ENCODE measurements at regions not wholly inside any gene's neighbourhood (a gene's known extent, or its start where the extent isn't known, plus 50 kb on each side); places are given as distances from the start of the nearest gene placed in this dataset.
"Not testable (repeated sequence)": the region's sequence is repeated elsewhere in the genome, so short reads cannot be mapped to it uniquely, and the experiment has no call there.

DNA sequence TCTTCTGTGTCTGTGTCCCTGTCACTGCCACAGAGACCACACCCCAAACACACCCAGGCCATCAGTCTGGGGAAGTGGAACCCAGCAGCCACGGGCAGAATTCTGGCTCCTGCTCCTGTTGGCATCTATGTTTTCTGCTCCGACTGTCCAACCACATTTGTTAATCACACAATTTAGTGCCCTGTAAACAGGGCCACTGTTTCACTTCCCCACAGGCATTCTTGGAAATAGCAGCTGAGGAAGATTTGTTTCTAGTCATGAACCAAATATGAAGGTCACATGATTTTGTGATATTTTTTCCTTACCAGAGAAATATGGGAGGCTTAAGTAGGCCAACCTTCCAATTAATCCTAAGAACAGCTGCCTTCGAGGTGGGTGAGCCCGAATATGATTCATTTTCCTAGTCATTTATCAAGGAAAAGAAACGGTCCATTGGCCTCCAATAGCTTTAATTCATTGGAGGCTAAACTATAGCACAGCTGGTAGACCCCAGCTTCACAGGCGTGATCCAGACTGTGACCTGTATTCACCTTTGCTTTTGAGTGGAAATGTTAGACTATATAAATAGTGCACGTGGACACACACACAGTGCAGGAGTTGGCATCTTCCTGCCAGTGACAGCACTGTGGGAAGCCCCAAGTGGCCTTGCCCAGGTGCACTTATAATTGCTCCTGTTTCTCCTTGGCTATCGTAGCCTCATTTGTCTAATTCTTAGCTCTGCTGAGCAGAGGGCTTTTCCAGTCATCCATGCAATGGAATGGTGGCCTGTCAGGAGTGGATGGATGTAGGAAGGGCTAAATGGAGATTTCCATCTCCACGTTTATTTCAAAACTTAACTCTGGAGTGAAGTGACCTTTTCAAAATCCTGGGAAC, 267.9 kb downstream of the LPIN1 start:
- Histone ChIP-seq H3K4me3 (ENCODE audit: low read length) (no peak overlapping the region), H3K36me3 (ENCODE audit: insufficient read depth, low read depth, low read length) (no peaks in the 10 kb centered on the region), H3K27ac (ENCODE audit: low read length) (no peak overlapping the region), H3K9ac (ENCODE audit: low read depth, low read length) (no peak overlapping the region), H3K4me1 (ENCODE audit: insufficient read depth, low read length) (no peaks in the 10 kb centered on the region), H3K9me3 (ENCODE audit: insufficient read depth, low read depth, low read length) (no peaks in the 10 kb centered on the region), H3K27me3 (ENCODE audit: insufficient read depth, low read length) (no peaks in the 10 kb centered on the region)

DNA sequence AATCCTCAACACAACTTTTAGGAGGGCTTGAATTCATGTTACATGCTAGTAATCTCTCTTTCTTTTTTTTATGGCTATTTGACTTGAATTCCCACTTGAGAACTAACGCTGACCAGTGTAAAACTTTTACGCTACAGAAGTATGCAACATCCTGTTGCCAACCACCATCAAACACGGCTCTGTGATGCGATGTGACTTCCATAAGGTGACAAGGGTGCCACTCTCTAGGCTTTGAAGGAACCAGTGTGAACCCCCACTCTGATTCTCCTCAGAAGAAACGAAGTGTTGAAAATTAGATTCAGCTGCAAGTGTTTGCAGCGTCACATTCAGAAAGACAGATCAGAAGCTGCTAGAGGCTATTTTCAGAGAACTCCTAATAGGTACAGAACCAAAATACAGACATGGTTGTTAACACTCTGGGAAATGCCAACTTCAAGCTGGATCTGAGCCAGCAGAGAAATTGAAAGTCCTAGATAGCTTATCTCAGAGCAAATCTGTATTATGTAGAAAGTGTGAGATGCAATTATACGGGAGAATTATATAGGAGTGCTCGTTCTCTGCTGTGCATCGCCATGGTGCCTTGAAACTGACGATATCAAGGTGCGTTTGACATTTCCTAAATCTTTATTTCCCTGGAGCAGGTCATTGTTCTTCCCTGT, 271.2 kb downstream of the LPIN1 start:
- peaks cover 27% of the 10 kb centered on the region for H3K9me3 ChIP-seq (ENCODE audit: insufficient read depth, low read depth, low read length)

DNA sequence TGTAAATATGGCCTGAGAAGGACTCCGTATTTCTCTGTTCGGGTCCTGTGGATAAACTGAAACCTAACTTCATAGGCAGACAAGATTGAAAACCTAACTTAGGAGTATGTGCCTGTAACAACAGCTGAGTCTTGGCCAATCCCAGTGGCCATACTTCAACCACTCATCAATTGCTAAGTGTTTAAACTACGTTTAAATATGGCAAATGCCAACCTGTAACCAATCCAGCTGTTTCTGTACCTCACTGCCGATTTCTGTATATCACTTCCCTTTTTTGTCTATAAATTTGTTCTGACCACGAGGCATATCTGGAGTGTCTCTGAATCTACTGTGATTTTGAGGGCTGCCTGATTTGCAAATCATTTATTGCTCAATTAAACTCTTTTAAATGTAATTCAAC, 272.3 kb downstream of the LPIN1 start:
- H3K4me1 ChIP-seq (ENCODE audit: insufficient read depth, low read length); H3K9ac ChIP-seq (ENCODE audit: low read depth, low read length); H3K36me3 ChIP-seq (ENCODE audit: insufficient read depth, low read depth, low read length); H3K27ac ChIP-seq (ENCODE audit: low read length); H3K27me3 ChIP-seq (ENCODE audit: insufficient read depth, low read length); H3K4me3 ChIP-seq (ENCODE audit: low read length): not testable (repeated sequence)
- H3K9me3 ChIP-seq (ENCODE audit: insufficient read depth, low read depth, low read length) = peaks cover 28% of the 10 kb centered on the region

More for the DNA sequence above, 271.2 kb downstream of the LPIN1 start:
- H3K9ac ChIP-seq (ENCODE audit: low read depth, low read length) = no peak overlapping the region
- H3K27me3 ChIP-seq (ENCODE audit: insufficient read depth, low read length) = no peaks in the 10 kb centered on the region
- no peak overlapping the region for H3K27ac ChIP-seq (ENCODE audit: low read length)
- no peak overlapping the region for H3K4me3 ChIP-seq (ENCODE audit: low read length)
- H3K4me1 ChIP-seq (ENCODE audit: insufficient read depth, low read length) = no peaks in the 10 kb centered on the region
- H3K36me3 ChIP-seq (ENCODE audit: insufficient read depth, low read depth, low read length) = no peaks in the 10 kb centered on the region

DNA sequence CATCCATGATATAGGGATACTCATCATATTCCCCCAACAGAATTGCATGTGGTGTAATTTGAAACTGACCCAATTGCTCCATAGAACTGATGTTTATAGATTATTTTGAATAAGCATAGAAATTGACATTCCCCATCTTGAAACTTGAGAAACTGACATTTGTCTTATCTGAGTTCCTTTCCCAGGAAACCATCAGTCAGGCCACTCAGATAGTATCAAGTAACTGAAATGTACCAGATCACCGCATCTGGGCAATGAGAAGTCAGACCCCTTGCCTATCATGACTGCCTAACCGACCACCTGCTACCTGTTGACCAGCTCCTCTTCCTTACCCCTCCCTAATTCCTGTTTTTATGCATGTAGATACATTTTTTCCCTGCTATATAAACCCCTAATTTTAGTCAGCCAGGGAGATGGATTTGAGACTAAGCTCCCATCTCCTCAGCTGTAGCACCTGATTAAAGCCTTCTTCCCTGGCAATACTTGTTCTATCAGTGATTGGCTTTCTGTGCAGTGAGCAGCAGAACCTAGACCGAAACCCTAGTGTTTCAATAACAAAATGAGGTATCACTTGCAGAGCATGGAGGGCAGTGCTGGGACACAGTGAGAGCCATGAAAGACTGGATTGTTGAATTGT, 274.5 kb downstream of the LPIN1 start:
- H3K36me3 ChIP-seq (ENCODE audit: insufficient read depth, low read depth, low read length) = no peaks in the 10 kb centered on the region
- no peaks in the 10 kb centered on the region for H3K27me3 ChIP-seq (ENCODE audit: insufficient read depth, low read length)
- no peak overlapping the region for H3K27ac ChIP-seq (ENCODE audit: low read length)
- peak overlapping the region; percentile 2; the same call in 1 of the 2 replicates for H3K4me3 ChIP-seq (ENCODE audit: low read length)
- H3K9me3 ChIP-seq (ENCODE audit: insufficient read depth, low read depth, low read length) = peaks cover 28% of the 10 kb centered on the region
- H3K4me1 ChIP-seq (ENCODE audit: insufficient read depth, low read length) = no peaks in the 10 kb centered on the region
- no peak overlapping the region for H3K9ac ChIP-seq (ENCODE audit: low read depth, low read length)

DNA sequence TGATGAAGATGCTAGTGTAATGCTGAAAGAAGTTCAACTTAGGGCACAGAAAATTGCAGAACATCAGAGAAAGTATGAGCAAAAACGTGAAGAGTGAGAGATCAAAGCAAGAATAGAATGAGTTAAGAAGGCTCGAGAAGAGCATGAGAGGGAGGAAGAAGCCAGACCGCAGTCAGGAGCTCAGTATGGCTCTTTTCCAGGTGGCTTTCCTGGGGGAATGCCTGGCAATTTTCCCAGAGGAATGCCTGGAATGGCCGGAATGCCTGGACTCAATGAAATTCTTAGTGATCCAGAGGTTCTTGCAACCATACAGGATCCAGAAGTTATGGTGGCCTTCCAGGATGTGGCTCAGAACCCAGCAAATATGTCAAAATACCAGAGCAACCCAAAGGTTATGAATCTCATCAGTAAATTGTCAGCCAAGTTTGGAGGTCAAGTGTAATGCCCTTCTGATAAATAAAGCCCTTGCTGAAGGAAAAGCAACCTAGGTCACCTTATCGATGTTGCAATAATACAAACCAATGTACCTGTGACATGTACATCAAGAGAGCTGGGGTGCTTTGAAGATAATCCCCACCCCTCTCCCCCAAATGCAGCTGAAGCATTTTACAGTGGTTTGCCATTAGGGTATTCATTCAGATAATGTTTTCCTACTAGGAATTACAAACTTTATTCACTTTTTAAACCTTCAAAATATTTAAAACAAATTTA, 277.9 kb downstream of the LPIN1 start:
- H3K4me1 ChIP-seq (ENCODE audit: insufficient read depth, low read length); H3K4me3 ChIP-seq (ENCODE audit: low read length); H3K27ac ChIP-seq (ENCODE audit: low read length); H3K27me3 ChIP-seq (ENCODE audit: insufficient read depth, low read length); H3K9ac ChIP-seq (ENCODE audit: low read depth, low read length); H3K36me3 ChIP-seq (ENCODE audit: insufficient read depth, low read depth, low read length): not testable (repeated sequence)
- H3K9me3 ChIP-seq (ENCODE audit: insufficient read depth, low read depth, low read length) = peaks cover 28% of the 10 kb centered on the region

DNA sequence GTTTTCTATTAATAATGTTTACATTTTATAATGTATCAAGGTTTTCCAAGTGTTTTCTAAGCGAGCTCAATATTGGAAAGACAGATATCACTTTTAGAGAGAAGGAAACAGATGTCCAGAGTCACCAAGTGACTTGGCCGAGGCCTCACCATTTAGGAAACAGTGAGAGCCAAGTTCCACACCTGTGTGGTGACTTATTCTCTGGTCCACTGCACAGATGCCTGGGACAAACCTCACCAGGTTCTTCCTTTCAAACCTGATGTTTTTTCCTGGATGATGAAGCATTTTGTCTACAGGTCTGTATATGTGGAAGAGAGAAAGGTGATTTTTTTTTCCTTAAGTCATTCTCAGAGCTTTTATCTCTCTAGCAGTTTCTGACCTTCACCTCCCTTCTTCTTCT, 280.7 kb downstream of the LPIN1 start:
- Histone ChIP-seq H3K4me1 (ENCODE audit: insufficient read depth, low read length) (no peaks in the 10 kb centered on the region), H3K9me3 (ENCODE audit: insufficient read depth, low read depth, low read length) (peaks cover 6% of the 10 kb centered on the region; the same call in 1 of the 2 replicates), H3K4me3 (ENCODE audit: low read length) (no peak overlapping the region), H3K27me3 (ENCODE audit: insufficient read depth, low read length) (no peaks in the 10 kb centered on the region), H3K36me3 (ENCODE audit: insufficient read depth, low read depth, low read length) (no peaks in the 10 kb centered on the region), H3K9ac (ENCODE audit: low read depth, low read length) (no peak overlapping the region), H3K27ac (ENCODE audit: low read length) (no peak overlapping the region)

DNA sequence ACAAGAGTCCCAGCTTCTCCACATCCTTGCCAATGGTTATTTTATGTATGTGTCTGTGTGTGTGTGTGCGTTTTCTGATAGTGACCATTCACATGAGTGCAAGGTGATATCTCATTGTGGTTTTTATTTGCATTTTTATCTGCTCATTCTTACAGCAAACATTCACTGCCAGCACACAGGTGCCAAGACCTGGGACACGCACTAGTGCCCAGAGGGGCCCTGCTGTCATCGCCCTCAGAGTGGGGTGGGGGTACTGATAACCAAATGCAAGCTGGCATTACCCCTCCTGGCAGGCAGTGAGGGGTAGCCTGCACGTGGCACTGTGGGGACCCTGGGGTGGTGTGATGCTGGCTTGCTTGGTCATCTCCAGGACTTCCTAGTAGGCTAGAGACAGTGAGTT, 285.4 kb downstream of the LPIN1 start:
- Histone ChIP-seq H3K4me1 (ENCODE audit: insufficient read depth, low read length) (no peaks in the 10 kb centered on the region), H3K36me3 (ENCODE audit: insufficient read depth, low read depth, low read length) (no peaks in the 10 kb centered on the region)

DNA sequence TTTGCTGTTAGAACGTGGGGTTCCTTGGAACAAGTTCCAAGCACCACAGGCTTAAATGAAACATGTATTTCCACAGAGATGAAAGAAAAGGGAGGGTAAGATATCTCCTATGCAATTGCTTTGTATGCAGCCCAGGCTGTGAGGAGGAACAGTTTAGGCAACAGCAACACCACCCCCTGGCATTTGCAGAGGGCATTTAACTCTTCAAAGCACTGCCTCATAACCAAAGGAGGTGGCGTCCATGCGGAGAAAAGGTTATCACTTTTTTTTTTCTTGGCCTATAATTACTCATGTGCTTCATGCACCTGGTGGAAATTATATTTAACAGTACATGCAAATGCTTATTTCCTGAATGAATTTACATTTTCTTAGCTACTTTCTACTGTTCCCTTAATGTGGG, 286.0 kb downstream of the LPIN1 start:
- Histone ChIP-seq H3K4me1 (ENCODE audit: insufficient read depth, low read length) (no peaks in the 10 kb centered on the region), H3K9me3 (ENCODE audit: insufficient read depth, low read depth, low read length) (no peaks in the 10 kb centered on the region), H3K9ac (ENCODE audit: low read depth, low read length) (no peak overlapping the region), H3K27me3 (ENCODE audit: insufficient read depth, low read length) (no peaks in the 10 kb centered on the region), H3K4me3 (ENCODE audit: low read length) (no peak overlapping the region), H3K36me3 (ENCODE audit: insufficient read depth, low read depth, low read length) (no peaks in the 10 kb centered on the region), H3K27ac (ENCODE audit: low read length) (no peak overlapping the region)

More for the DNA sequence above, 285.4 kb downstream of the LPIN1 start:
- Histone ChIP-seq H3K9me3 (ENCODE audit: insufficient read depth, low read depth, low read length) (no peaks in the 10 kb centered on the region), H3K27me3 (ENCODE audit: insufficient read depth, low read length) (no peaks in the 10 kb centered on the region), H3K4me3 (ENCODE audit: low read length) (no peak overlapping the region), H3K27ac (ENCODE audit: low read length) (no peak overlapping the region), H3K9ac (ENCODE audit: low read depth, low read length) (no peak overlapping the region)

DNA sequence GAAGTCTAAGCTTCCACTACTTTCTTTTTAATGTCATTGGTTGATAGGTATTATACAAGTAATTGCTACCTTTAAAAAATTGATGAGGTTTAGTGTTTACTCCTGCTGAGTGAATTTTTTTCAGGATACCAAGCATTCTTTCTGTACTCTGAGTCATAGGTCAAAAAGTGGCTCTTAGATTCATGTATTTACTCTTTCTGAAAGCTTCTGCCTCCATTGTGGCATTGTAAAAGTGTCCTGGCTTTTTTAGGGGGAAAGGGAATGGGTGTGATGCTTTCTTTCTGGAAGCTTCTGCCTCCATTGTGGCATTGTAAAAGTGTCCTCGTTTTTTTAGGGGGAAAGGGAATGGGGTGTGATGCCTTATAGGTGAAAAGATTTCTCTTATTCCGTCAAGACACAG, 286.5 kb downstream of the LPIN1 start:
- Histone ChIP-seq H3K27ac (ENCODE audit: low read length) (no peak overlapping the region), H3K9ac (ENCODE audit: low read depth, low read length) (no peak overlapping the region), H3K27me3 (ENCODE audit: insufficient read depth, low read length) (no peaks in the 10 kb centered on the region), H3K4me1 (ENCODE audit: insufficient read depth, low read length) (no peaks in the 10 kb centered on the region), H3K36me3 (ENCODE audit: insufficient read depth, low read depth, low read length) (no peaks in the 10 kb centered on the region), H3K4me3 (ENCODE audit: low read length) (no peak overlapping the region), H3K9me3 (ENCODE audit: insufficient read depth, low read depth, low read length) (no peaks in the 10 kb centered on the region)

DNA sequence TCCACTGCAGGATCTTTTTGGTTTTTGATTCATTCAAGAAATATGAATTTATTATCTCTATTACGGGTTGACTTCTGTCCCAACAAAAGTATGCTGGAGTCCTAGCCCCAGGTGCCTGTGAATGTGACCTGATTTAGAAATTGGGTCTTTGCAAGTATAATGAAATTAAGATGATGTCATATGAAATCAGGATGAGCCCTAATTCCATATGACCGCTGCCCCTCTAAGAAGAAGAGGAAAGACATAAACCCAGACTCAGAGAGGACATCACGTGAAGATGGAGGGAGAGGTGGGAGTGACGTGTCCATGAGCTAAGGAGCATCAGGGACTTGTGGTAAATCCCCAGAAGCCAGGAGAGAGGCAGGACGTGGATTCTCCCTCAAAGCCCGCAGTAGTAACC, 287.1 kb downstream of the LPIN1 start:
- Histone ChIP-seq H3K4me1 (ENCODE audit: insufficient read depth, low read length) (no peaks in the 10 kb centered on the region), H3K36me3 (ENCODE audit: insufficient read depth, low read depth, low read length) (no peaks in the 10 kb centered on the region), H3K9ac (ENCODE audit: low read depth, low read length) (no peak overlapping the region), H3K4me3 (ENCODE audit: low read length) (no peak overlapping the region), H3K9me3 (ENCODE audit: insufficient read depth, low read depth, low read length) (no peaks in the 10 kb centered on the region), H3K27ac (ENCODE audit: low read length) (no peak overlapping the region), H3K27me3 (ENCODE audit: insufficient read depth, low read length) (no peaks in the 10 kb centered on the region)

DNA sequence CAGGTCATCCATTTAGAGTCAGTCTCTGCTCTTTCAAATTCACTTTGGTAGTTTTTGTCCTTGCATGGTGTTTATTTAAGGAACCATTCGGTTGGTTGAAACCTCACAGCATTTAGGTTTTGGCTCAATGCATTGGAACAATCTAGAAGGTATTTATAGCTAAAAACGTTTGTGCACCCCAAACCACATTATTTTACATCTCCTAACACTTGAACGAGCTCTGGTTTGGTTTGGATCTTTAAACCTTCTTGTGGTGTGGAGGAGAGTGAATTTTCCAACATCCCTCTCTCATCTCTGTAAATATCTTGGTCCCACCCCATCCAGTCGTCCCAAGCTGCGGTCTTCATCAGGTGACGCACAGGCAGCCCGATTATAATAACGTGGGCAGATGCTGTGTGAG, 287.9 kb downstream of the LPIN1 start:
- Histone ChIP-seq H3K4me1 (ENCODE audit: insufficient read depth, low read length) (no peaks in the 10 kb centered on the region), H3K4me3 (ENCODE audit: low read length) (no peak overlapping the region), H3K9me3 (ENCODE audit: insufficient read depth, low read depth, low read length) (no peaks in the 10 kb centered on the region), H3K27ac (ENCODE audit: low read length) (no peak overlapping the region), H3K9ac (ENCODE audit: low read depth, low read length) (no peak overlapping the region), H3K36me3 (ENCODE audit: insufficient read depth, low read depth, low read length) (no peaks in the 10 kb centered on the region), H3K27me3 (ENCODE audit: insufficient read depth, low read length) (no peaks in the 10 kb centered on the region)
